Activated CD4-positive, alpha-beta memory T cell treated with anti-CD3 and anti-CD28 coated beads for 36 hours (primary cell): ENCODE measurements at regions not wholly inside any gene's neighbourhood (a gene's known extent, or its start where the extent isn't known, plus 50 kb on each side); places are given as distances from the start of the nearest gene placed in this dataset.
"Not testable (repeated sequence)": the region's sequence is repeated elsewhere in the genome, so short reads cannot be mapped to it uniquely, and the experiment has no call there.

Experiments
- CTCF ChIA-PET: fragments of 350-600 bp; sonication (Branson Sonifier 250); formaldehyde crosslinking; loops from one replicate; lab custom pipeline; 2021; ENCODE audit warnings: antibody characterized with exemption, inconsistent platforms; lab: Charles Lee
- POLR2A ChIA-PET: fragments of 350-600 bp; sonication (Branson Sonifier 250); formaldehyde crosslinking; loops from one replicate; lab custom pipeline; 2021; ENCODE audit warnings: antibody characterized with exemption; lab: Charles Lee
- DNase-seq: peaks from one replicate; pipeline ENCODE4 v3.0.0-alpha.2; 2020
- H3K27ac Mint-ChIP-seq: one replicate; pipeline ENCODE4 v1.8.0; 2021; ENCODE audit warnings: mixed read lengths
- H3K27me3 Mint-ChIP-seq: one replicate; pipeline ENCODE4 v1.8.0; 2021; ENCODE audit warnings: mixed read lengths
- H3K36me3 Mint-ChIP-seq: one replicate; pipeline ENCODE4 v1.8.0; 2021; ENCODE audit warnings: mixed read lengths
- H3K4me1 Mint-ChIP-seq: one replicate; pipeline ENCODE4 v1.8.0; 2021; ENCODE audit warnings: low read depth, mixed read lengths
- H3K4me3 Mint-ChIP-seq: one replicate; pipeline ENCODE4 v1.8.0; 2021; ENCODE audit warnings: mild to moderate bottlenecking, mixed read lengths
- H3K9me3 Mint-ChIP-seq: one replicate; pipeline ENCODE4 v1.8.0; 2021; ENCODE audit warnings: mixed read lengths
- intact Hi-C: fragments of 100-400 bp; cut with micrococcal nuclease; formaldehyde crosslinking; loops from one replicate; pipeline ENCODE4 v1.15.1; 2023

DNA sequence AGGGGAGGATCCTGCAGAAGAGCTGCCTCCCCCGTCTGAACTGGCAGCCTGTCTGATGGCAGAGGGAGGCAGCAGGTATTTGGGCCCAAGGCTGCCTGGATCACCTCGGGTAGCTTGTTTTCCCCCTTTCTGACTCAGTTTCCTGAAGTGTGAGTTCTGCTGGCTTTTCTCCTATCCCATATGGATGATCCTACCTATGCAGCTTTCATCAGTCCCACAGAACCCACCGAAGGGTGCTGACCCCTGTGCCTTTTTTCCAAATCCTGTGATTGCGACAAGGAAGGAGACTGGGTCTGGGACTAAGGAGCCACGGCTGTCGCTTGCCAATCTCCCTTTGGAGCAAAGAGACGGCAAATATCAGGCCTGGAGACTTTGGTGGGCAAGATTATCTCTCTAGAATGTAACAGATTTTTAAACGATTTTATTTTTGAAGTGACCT lies 208.7 kb downstream of the BANP start:
- CTCF ChIA-PET, H3K27ac Mint-ChIP-seq, intact Hi-C loops, H3K4me1 Mint-ChIP-seq, POLR2A ChIA-PET, H3K9me3 Mint-ChIP-seq, H3K4me3 Mint-ChIP-seq, H3K27me3 Mint-ChIP-seq, H3K36me3 Mint-ChIP-seq, DNase-seq: not testable (repeated sequence)

DNA sequence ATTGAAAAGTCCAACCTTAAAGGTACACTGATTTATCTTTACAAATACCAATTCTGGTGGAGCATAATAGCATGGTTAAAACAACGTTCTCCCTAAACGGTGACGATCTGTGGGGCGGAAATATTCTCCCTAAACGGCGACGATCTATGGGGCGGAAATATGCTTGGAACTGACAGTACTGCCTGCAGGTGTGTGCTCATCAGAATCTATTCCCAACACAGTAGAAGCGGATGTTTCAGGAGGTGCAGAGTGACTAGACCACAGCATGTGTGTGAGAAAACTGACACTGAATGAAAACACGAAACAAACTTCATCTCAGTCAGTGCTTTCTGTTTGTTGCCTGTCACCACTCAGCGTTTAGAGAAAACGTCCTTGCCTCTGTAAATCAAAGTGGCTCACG lies 210.0 kb downstream of the BANP start:
- H3K36me3 Mint-ChIP-seq, intact Hi-C loops: not testable (repeated sequence)

DNA sequence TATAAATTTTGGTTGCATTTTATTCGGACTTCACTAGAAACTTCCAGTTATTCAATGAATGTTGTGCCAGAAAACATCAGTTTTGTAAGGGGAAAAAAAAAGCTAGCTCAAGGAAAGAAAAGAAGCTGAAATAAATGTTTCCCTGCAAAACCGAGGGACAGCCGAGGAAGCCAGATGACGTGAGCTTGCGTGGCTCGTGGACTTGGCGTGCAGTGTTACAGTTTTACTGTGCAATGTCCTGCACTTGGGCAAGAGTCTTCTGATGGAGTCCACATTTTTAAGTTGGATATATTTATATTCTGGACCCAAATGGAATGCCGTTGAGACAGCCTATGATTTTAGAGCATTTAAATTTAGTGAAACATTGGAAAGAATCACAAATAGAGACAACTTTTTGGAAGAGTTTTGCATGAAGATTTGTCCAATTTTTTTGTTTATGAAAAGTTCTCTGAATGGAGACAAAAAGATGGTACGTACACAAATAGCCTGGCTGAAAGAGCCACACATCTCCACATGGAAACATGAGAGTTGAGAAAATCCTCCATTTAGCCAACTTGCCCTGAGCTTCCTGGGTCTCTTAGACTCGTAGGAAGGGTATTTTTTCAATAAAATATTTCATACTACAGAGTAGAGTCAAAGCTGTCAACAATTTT lies 210.5 kb downstream of the BANP start:
- DNase-seq, POLR2A ChIA-PET, CTCF ChIA-PET, intact Hi-C loops, H3K4me1 Mint-ChIP-seq, H3K4me3 Mint-ChIP-seq, H3K27me3 Mint-ChIP-seq, H3K27ac Mint-ChIP-seq, H3K36me3 Mint-ChIP-seq, H3K9me3 Mint-ChIP-seq: not testable (repeated sequence)

More for the DNA sequence above, 210.0 kb downstream of the BANP start:
- CTCF ChIA-PET, H3K27me3 Mint-ChIP-seq, H3K27ac Mint-ChIP-seq, POLR2A ChIA-PET, DNase-seq, H3K9me3 Mint-ChIP-seq, H3K4me3 Mint-ChIP-seq, H3K4me1 Mint-ChIP-seq: not testable (repeated sequence)

DNA sequence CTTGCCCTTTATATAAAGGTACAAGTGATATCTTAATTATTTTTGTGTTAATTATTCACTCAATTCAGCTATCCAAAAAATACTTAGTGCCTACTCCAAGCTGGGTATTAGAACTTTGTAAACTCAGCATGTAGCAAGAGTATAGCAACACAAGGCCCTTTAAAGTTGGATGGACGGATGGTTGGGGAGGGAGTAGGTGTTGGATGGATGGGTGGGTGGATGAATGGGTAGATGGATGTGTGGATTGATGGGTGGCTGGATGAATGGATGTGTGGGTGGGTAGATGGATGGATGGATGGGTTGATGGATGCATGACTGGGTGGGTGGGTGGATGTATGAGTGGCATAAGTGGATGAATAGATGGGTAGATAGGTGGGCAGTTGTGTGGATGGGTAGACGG lies 211.5 kb downstream of the BANP start:
- POLR2A ChIA-PET, H3K36me3 Mint-ChIP-seq, H3K4me3 Mint-ChIP-seq, H3K27me3 Mint-ChIP-seq, CTCF ChIA-PET, DNase-seq, H3K9me3 Mint-ChIP-seq, intact Hi-C loops, H3K4me1 Mint-ChIP-seq, H3K27ac Mint-ChIP-seq: not testable (repeated sequence)

DNA sequence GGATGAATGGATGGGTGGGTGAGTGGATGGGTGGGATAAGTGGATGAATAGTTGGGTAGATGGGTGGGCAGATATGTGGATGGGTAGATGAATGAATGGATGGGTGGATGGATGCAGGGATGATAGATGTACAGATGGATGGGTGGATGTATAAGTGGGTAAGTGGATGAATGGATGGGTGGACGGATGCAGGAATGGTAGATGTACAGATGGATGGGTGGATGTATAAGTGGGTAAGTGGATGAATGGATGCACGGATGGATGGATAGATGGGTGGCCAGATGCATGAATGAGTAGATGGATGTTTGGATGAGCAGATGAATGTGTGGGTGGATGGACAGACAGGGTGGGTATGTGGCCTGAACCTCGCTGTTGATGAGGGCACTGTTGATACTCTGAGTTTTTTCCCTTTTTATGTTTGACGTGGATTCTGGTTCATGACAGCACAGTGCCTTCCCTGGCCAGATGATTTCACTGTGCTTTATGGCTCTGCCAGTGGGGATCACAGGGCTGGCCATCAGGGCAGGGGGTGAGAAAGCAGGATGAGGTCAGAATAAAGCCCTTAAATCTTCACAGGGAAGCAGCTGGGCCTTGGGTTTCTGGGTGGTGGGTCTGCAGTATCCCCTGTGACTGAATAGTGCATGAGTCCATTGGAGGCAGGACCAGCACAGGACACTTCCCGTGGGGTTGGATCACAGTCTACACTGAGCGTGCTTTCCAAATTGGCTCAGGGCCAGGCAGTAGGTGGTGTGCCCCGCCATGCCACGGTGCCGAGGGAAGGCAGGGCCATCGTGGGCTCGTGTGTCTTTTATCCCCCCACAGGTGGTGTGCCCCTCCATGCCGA lies 213.2 kb downstream of the BANP start:
- H3K4me3 Mint-ChIP-seq, H3K36me3 Mint-ChIP-seq, H3K9me3 Mint-ChIP-seq, intact Hi-C loops, POLR2A ChIA-PET, H3K27ac Mint-ChIP-seq, DNase-seq, CTCF ChIA-PET, H3K4me1 Mint-ChIP-seq: not testable (repeated sequence)
- peaks cover 16% of the 10 kb centered on the region for H3K27me3 Mint-ChIP-seq

DNA sequence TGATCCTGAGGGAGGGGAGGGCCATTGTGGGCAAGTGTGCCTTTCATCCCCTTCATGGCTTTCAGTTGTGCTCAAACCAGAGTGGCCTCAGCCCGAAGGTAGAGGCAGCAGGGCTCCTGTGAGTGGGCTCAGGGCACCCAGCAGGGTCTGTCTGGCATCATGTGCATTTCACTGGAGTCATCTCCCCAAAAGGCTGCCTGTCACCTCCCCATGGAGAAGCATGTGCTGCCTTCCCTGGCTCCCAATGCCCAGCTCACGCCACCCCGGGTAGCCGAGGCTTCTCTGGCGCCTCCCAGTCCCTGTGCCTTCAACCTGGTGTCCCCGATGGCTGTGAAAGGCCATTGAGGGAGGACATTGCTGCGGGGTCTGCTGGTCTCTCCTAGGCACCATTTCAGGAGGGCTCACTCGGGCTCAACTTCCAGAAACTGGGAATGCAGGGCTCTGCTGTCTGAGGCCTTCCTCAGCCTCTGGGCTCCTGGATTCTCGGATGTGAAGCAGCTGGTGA lies 213.9 kb downstream of the BANP start:
- H3K27ac Mint-ChIP-seq, DNase-seq, H3K4me3 Mint-ChIP-seq, intact Hi-C loops, H3K9me3 Mint-ChIP-seq, POLR2A ChIA-PET, H3K4me1 Mint-ChIP-seq, H3K36me3 Mint-ChIP-seq, CTCF ChIA-PET: not testable (repeated sequence)
- peaks cover 16% of the 10 kb centered on the region for H3K27me3 Mint-ChIP-seq

DNA sequence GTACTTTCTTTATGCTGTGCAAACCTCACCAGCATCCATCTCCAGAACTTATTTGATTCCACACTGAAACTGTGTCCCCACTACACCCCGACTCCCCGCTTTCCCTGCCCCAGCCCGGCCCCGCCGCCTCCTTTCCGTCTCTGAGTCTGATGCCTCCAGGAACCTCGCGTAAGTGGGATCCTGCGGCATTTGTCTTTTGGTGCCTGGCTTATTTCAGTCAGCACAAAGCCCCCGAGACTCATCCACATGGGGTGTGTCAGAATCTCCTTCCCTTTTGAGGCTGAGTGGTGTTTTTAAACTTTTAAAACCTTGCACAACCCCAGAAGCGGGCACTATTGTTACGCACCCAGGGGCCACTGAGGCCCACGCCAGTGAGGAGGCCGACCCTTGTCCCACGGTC lies 214.4 kb downstream of the BANP start:
- CTCF ChIA-PET, intact Hi-C loops, H3K4me3 Mint-ChIP-seq, H3K4me1 Mint-ChIP-seq, H3K27ac Mint-ChIP-seq, H3K36me3 Mint-ChIP-seq, POLR2A ChIA-PET, DNase-seq, H3K9me3 Mint-ChIP-seq: not testable (repeated sequence)
- H3K27me3 Mint-ChIP-seq = peaks cover 20% of the 10 kb centered on the region

DNA sequence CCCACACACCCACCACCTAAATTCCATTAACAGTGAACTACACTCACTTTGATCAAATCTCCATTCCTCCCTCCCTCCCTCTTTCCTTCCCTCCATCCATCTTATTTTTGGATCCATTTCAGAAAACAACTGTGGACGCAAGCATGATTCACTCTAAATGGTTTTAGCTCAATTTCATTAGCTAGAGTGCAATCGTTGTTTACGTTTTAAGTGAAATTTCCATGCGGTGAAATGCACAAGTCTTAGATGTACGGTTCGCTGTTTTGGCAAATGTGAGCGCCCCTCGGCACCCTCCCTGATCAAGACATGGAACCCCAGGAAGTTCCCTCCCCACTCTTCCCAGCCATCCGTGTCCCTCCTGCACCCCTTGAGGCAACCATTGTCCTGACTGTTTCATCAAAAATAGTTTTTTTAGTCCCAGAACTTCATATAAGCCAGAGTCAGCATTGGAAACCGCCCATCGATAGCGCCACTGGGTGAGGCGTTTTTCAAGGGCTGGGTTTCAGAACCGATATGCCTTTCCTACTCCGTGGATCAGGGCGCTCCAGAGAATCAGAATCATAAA lies 215.1 kb downstream of the BANP start:
- CTCF ChIA-PET, H3K36me3 Mint-ChIP-seq, intact Hi-C loops, H3K27ac Mint-ChIP-seq, POLR2A ChIA-PET, DNase-seq, H3K9me3 Mint-ChIP-seq, H3K4me3 Mint-ChIP-seq, H3K4me1 Mint-ChIP-seq: not testable (repeated sequence)
- peaks cover 19% of the 10 kb centered on the region for H3K27me3 Mint-ChIP-seq

DNA sequence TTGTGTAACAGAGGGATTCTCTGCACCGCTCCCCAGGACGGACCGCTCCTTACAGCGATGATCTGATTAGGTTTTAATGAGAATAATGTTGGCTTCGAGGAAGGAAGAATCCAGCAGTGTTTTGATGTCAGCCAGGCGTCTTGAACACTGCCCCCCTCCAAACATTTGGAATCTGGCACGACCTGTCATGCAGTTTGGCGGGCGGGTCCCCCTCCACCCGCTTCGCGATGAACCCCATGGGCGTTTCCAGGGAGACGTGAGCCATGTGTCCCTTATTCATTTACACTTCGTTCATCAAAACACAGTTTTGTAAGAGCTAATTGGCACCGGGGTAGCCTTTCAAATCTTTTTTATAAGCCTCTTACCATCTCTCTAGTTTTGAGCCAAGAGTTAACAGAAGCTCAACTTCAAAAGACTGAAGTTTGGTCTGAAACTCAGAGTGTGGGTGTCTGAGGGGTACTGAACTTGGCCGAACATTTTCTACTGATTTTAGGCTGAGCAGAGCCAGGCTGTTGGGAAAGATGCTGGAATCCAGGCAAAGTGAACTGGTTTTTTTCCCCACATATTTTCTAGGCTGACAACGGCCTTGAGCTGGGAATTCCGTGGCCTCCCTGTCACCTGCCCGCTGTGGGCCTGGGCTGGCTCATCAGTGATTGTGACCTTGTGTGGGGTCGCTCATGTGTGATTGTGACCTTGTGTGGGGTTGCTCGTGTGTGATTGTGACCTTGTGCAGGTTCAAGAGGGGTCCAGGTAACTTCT lies 214.8 kb upstream of the ZNF469 start:
- H3K9me3 Mint-ChIP-seq, H3K4me3 Mint-ChIP-seq, DNase-seq, CTCF ChIA-PET, intact Hi-C loops, H3K4me1 Mint-ChIP-seq, POLR2A ChIA-PET, H3K36me3 Mint-ChIP-seq, H3K27ac Mint-ChIP-seq: not testable (repeated sequence)
- H3K27me3 Mint-ChIP-seq = peaks cover 21% of the 10 kb centered on the region

DNA sequence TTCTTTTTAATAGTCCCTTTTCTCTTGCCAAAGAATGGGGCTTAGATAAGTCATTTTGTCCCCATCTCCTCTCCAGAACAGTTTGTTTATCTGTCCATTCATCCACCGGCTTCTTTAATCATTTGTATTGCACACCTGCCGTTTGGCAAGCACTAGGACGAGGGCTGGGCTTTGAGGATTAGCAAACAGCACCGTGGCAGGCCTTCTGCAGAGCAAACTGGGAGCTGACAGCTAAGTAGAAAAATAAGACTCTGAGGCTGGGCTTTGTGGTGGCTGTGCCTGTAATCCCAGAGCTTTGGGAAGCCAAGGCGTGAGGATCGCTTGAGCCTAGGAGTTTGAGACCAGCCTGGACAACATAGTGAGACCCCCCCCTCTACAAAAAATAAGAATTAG lies 214.2 kb upstream of the ZNF469 start:
- POLR2A ChIA-PET, DNase-seq, H3K27ac Mint-ChIP-seq, H3K4me3 Mint-ChIP-seq, CTCF ChIA-PET, H3K9me3 Mint-ChIP-seq, intact Hi-C loops, H3K4me1 Mint-ChIP-seq, H3K36me3 Mint-ChIP-seq: not testable (repeated sequence)
- H3K27me3 Mint-ChIP-seq = peaks cover 18% of the 10 kb centered on the region

DNA sequence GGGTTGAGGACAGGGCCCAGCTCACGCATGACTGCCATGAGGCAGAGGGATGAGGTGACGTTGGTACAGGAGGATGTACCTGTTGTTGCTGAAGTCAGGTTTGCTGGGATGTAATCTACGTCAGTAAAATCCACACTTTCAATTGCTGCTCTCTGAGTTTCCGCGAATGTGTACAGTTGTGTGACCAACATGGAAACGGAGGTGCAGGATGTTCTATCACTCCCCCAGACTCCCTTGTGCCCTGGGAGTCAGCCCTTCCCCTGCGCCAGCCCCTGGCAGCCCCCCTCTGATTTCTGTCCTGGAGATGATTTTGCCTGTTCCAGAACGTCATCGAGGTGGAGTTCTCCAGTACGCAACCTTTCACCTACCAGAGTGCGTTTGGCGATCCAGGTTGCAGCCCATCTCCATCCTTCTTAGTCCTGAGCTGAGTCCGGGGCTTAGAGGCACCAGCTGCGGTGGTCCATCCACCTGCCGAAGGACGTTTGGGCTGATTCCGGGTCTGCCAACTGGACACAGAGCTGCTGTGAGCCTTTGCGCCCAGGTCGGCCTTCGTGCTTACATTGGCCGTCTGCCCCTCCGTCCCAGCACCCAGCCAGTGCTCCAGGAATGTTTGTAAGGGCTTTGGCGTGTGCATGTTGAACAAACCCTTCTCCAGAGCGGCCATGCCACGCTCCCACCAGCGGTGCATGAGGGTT lies 213.5 kb upstream of the ZNF469 start:
- H3K4me3 Mint-ChIP-seq, POLR2A ChIA-PET, H3K4me1 Mint-ChIP-seq, intact Hi-C loops, H3K27ac Mint-ChIP-seq, H3K9me3 Mint-ChIP-seq, CTCF ChIA-PET, DNase-seq, H3K36me3 Mint-ChIP-seq: not testable (repeated sequence)
- H3K27me3 Mint-ChIP-seq = peaks cover 18% of the 10 kb centered on the region

DNA sequence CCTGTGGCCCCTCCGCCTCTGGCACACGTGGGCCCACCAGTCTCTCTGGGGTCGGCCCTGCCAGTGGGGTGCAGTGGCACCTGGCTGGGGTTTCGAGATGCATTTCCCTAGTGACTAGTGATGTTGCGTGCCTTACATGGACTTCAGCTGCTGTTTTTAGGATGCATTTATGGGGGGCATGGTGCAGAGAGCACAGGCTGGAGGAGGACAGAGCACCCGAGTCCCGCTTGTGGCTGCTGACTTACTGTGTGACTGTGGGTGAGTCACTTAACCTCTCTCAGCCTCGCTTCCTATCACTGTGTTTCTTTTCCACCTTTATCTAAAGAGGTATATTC lies 213.0 kb upstream of the ZNF469 start:
- CTCF ChIA-PET, H3K36me3 Mint-ChIP-seq, intact Hi-C loops, H3K9me3 Mint-ChIP-seq, POLR2A ChIA-PET, DNase-seq, H3K4me1 Mint-ChIP-seq, H3K4me3 Mint-ChIP-seq, H3K27ac Mint-ChIP-seq: not testable (repeated sequence)
- H3K27me3 Mint-ChIP-seq = peaks cover 18% of the 10 kb centered on the region
